IMR-90 (cell line): ENCODE measurements at regions not wholly inside any gene's neighbourhood (a gene's known extent, or its start where the extent isn't known, plus 50 kb on each side); places are given as distances from the start of the nearest gene placed in this dataset.

Experiments used
- BHLHE40 ChIP-seq: fragments of 150-350 bp; IDR thresholded peaks from 2 replicates; pipeline ENCODE4 v1.6.1; 2016; ENCODE audit warnings: mild to moderate bottlenecking, low read depth, low read length
- CEBPB ChIP-seq: IDR thresholded peaks from 2 replicates; pipeline ENCODE4 v1.6.1; 2012; ENCODE audit warnings: low read depth, low read length, improper control_type of control experiment
- CHD1 ChIP-seq: IDR thresholded peaks from 2 replicates; pipeline ENCODE4 v1.6.1; 2012; ENCODE audit warnings: low read depth, low read length, improper control_type of control experiment
- FOS ChIP-seq: fragments of 150-350 bp; IDR thresholded peaks from 2 replicates; pipeline ENCODE4 v1.6.1; 2016; ENCODE audit warnings: low read depth, low read length
- MAFK ChIP-seq: IDR thresholded peaks from 2 replicates; pipeline ENCODE4 v1.6.1; 2012; ENCODE audit warnings: low read depth, low read length, improper control_type of control experiment
- MAZ ChIP-seq: IDR thresholded peaks from 2 replicates; pipeline ENCODE4 v1.6.1; 2012; ENCODE audit warnings: low read depth, mild to moderate bottlenecking, low read length, improper control_type of control experiment, moderate library complexity, borderline replicate concordance
- POLR2A ChIP-seq: IDR thresholded peaks from 2 replicates; pipeline ENCODE4 v1.6.1; 2012; ENCODE audit warnings: mild to moderate bottlenecking, low read depth, low read length
- RAD21 ChIP-seq: IDR thresholded peaks from 2 replicates; pipeline ENCODE4 v1.6.1; 2012; ENCODE audit warnings: low read length, improper control_type of control experiment
- TF ChIP-seq, protein P1 (sequence below): conservative IDR thresholded peaks from 2 replicates; pipeline ENCODE4 v1.5.1; 2012; ENCODE audit warnings: mild to moderate bottlenecking, low read depth, low read length, improper control_type of control experiment
- TF ChIP-seq, protein P2 (sequence below): fragments of 150-350 bp; IDR thresholded peaks from 2 replicates; pipeline ENCODE4 v1.6.1; 2017; ENCODE audit warnings: mild to moderate bottlenecking, antibody characterized with exemption, low read length, low read depth

DNA sequence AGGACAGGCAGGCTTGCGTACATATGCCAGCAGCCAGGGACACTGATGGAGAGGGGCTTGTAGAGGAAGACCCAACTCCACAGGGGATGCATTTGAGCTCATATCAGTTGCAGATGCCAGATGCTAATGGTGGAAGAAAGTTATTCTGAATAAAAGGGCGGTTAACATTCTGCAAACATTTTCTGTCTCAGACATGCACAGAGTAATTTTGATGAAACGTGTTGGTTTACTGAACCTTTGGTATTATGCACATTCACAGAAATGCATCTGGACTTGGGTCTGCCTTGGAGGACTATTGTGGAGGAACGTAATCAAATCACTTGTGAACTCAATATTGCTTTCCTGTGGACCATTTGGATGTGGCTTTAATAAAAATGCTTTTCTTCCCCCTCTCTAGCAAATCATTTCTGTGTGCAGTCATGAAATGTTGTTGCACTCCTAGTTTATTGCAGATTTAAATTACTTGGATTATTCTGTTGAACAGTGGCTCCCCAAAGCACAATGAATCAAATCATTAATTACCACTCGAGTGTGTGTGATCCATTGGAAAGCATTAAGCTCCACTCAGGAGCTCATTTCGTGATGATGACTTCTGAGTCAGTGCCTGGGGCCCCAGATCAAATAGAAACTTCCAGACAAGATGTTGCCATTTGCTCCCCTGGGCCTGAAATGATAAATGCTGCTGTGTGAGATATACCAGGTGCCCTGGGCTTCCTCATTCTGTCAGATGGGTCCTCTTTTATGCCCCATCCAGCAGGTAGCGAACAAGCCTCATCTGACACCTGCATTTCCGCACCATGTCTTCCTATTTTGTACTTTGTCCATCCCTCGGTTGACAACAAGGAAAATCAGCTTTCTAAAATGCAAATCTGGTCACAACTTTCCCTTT, 697.0 kb upstream of the HS6ST1 start:
- TF ChIP-seq RAD21 (no peak), FOS (no peak), POLR2A (no peak), MAZ (no peak), MAFK (no peak), BHLHE40 (no peak), CEBPB (no peak), CHD1 (no peak)
- TF ChIP-seq, protein P1, sequence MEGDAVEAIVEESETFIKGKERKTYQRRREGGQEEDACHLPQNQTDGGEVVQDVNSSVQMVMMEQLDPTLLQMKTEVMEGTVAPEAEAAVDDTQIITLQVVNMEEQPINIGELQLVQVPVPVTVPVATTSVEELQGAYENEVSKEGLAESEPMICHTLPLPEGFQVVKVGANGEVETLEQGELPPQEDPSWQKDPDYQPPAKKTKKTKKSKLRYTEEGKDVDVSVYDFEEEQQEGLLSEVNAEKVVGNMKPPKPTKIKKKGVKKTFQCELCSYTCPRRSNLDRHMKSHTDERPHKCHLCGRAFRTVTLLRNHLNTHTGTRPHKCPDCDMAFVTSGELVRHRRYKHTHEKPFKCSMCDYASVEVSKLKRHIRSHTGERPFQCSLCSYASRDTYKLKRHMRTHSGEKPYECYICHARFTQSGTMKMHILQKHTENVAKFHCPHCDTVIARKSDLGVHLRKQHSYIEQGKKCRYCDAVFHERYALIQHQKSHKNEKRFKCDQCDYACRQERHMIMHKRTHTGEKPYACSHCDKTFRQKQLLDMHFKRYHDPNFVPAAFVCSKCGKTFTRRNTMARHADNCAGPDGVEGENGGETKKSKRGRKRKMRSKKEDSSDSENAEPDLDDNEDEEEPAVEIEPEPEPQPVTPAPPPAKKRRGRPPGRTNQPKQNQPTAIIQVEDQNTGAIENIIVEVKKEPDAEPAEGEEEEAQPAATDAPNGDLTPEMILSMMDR: no peak
- TF ChIP-seq, protein P2, sequence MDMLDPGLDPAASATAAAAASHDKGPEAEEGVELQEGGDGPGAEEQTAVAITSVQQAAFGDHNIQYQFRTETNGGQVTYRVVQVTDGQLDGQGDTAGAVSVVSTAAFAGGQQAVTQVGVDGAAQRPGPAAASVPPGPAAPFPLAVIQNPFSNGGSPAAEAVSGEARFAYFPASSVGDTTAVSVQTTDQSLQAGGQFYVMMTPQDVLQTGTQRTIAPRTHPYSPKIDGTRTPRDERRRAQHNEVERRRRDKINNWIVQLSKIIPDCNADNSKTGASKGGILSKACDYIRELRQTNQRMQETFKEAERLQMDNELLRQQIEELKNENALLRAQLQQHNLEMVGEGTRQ: no peak
